ENCODE measurements at regions not wholly inside any gene's neighbourhood (a gene's known extent, or its start where the extent isn't known, plus 50 kb on each side); places are given as distances from the start of the nearest gene placed in this dataset.
A peak's percentile ranks its signal among the peaks of the same experiment; 100 is the strongest.

- Histone ChIP-seq H2AFZ (ENCODE audit: low read length) (no peak overlapping the region), H3K36me3 (ENCODE audit: insufficient read depth, low read length) (no peaks in the 10 kb centered on the region), H3K79me2 (ENCODE audit: insufficient read depth, low read length) (no peaks in the 10 kb centered on the region), H3K27me3 (ENCODE audit: insufficient read depth, low read length) (no peaks in the 10 kb centered on the region), H3K4me1 (ENCODE audit: insufficient read depth, low read length) (peaks cover 54% of the 10 kb centered on the region), H4K20me1 (ENCODE audit: insufficient read depth, low read length) (no peaks in the 10 kb centered on the region), H3K27ac (ENCODE audit: low read depth, low read length) (no peak overlapping the region), H3K4me2 (ENCODE audit: insufficient read depth, low read length) (no peak overlapping the region), H3K9me3 (ENCODE audit: low read depth, low read length) (no peaks in the 10 kb centered on the region), H3K4me3 (ENCODE audit: insufficient read depth, low read length) (no peak overlapping the region)
- DNase-seq (ENCODE audit: insufficient read length, low spot score, missing footprints), result peak; percentile 56
- no peak for TF ChIP-seq CTCF (IDR thresholded peaks at IDR 0.05; ENCODE audit: extremely low read depth, low read depth, low read length)
Observed at GRCh38 chr2:43080571-43081021, 145.8 kb downstream of the ZFP36L2 start.

GRCh38 chr2:43078781-43079755, 147.3 kb downstream of the ZFP36L2 start:
- peak; percentile 46 for DNase-seq (ENCODE audit: insufficient read length, low spot score, missing footprints)

GRCh38 chr2:43078301-43078700, 148.1 kb downstream of the ZFP36L2 start:
- Histone ChIP-seq H3K27ac (ENCODE audit: low read depth, low read length) (no peak overlapping the region), H2AFZ (ENCODE audit: low read length) (no peak overlapping the region), H3K79me2 (ENCODE audit: insufficient read depth, low read length) (no peaks in the 10 kb centered on the region), H3K4me1 (ENCODE audit: insufficient read depth, low read length) (peaks cover 56% of the 10 kb centered on the region), H4K20me1 (ENCODE audit: insufficient read depth, low read length) (no peaks in the 10 kb centered on the region), H3K4me3 (ENCODE audit: insufficient read depth, low read length) (no peak overlapping the region), H3K4me2 (ENCODE audit: insufficient read depth, low read length) (no peak overlapping the region), H3K9me3 (ENCODE audit: low read depth, low read length) (no peaks in the 10 kb centered on the region), H3K36me3 (ENCODE audit: insufficient read depth, low read length) (no peaks in the 10 kb centered on the region), H3K27me3 (ENCODE audit: insufficient read depth, low read length) (no peaks in the 10 kb centered on the region)
- peak; percentile 30 for DNase-seq (ENCODE audit: insufficient read length, low spot score, missing footprints)
- TF ChIP-seq CTCF (IDR thresholded peaks at IDR 0.05; ENCODE audit: extremely low read depth, low read depth, low read length), result no peak

More at GRCh38 chr2:43078781-43079755, 147.3 kb downstream of the ZFP36L2 start:
- H3K27me3 ChIP-seq (ENCODE audit: insufficient read depth, low read length), result no peaks in the 10 kb centered on the region
- H2AFZ ChIP-seq (ENCODE audit: low read length), result no peak overlapping the region
- peaks cover 56% of the 10 kb centered on the region for H3K4me1 ChIP-seq (ENCODE audit: insufficient read depth, low read length)
- no peaks in the 10 kb centered on the region for H3K36me3 ChIP-seq (ENCODE audit: insufficient read depth, low read length)
- H3K79me2 ChIP-seq (ENCODE audit: insufficient read depth, low read length), result no peaks in the 10 kb centered on the region
- no peaks in the 10 kb centered on the region for H4K20me1 ChIP-seq (ENCODE audit: insufficient read depth, low read length)
- no peak for TF ChIP-seq CTCF (IDR thresholded peaks at IDR 0.05; ENCODE audit: extremely low read depth, low read depth, low read length)
- H3K4me2 ChIP-seq (ENCODE audit: insufficient read depth, low read length), result no peak overlapping the region
- H3K4me3 ChIP-seq (ENCODE audit: insufficient read depth, low read length), result no peak overlapping the region
- H3K27ac ChIP-seq (ENCODE audit: low read depth, low read length), result no peak overlapping the region
- no peaks in the 10 kb centered on the region for H3K9me3 ChIP-seq (ENCODE audit: low read depth, low read length)

GRCh38 chr2:43077876-43078275, 148.5 kb downstream of the ZFP36L2 start:
- H4K20me1 ChIP-seq (ENCODE audit: insufficient read depth, low read length), result no peaks in the 10 kb centered on the region
- DNase-seq (ENCODE audit: insufficient read length, low spot score, missing footprints), result no peak
- no peaks in the 10 kb centered on the region for H3K36me3 ChIP-seq (ENCODE audit: insufficient read depth, low read length)
- no peaks in the 10 kb centered on the region for H3K79me2 ChIP-seq (ENCODE audit: insufficient read depth, low read length)
- H3K4me1 ChIP-seq (ENCODE audit: insufficient read depth, low read length), result peaks cover 54% of the 10 kb centered on the region
- no peak for TF ChIP-seq CTCF (IDR thresholded peaks at IDR 0.05; ENCODE audit: extremely low read depth, low read depth, low read length)
- no peak overlapping the region for H3K4me3 ChIP-seq (ENCODE audit: insufficient read depth, low read length)
- H3K4me2 ChIP-seq (ENCODE audit: insufficient read depth, low read length), result no peak overlapping the region
- H3K27me3 ChIP-seq (ENCODE audit: insufficient read depth, low read length), result no peaks in the 10 kb centered on the region
- H2AFZ ChIP-seq (ENCODE audit: low read length), result no peak overlapping the region
- no peaks in the 10 kb centered on the region for H3K9me3 ChIP-seq (ENCODE audit: low read depth, low read length)
- no peak overlapping the region for H3K27ac ChIP-seq (ENCODE audit: low read depth, low read length)

All from osteoblast (primary cell).